GM19023 (cell line): ENCODE measurements at regions not wholly inside any gene's neighbourhood (a gene's known extent, or its start where the extent isn't known, plus 50 kb on each side); places are given as distances from the start of the nearest gene placed in this dataset.
"Not testable (repeated sequence)": the region's sequence is repeated elsewhere in the genome, so short reads cannot be mapped to it uniquely, and the experiment has no call there.

Experiments used
- ATAC-seq: cut with Tn5 transposase; IDR thresholded peaks from one replicate; pipeline ENCODE4 v1.9.1; 2021; ENCODE audit warnings: mild to moderate bottlenecking, moderate library complexity; ENCODE audit not compliant: unreplicated experiment

DNA sequence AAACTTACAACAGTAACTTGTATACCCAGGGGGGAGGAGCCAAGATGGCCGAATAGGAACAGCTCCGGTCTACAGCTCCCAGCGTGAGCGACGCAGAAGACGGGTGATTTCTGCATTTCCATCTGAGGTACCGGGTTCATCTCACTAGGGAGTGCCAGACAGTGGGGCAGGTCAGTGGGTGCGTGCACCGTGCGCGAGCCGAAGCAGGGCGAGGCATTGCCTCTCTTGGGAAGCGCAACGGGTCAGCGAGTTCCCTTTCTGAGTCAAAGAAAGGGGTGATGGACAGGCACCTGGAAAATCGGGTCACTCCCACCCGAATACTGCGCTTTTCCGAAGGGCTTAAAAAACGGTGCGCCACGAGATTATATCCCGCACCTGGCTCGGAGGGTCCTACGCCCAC, 278.8 kb downstream of the FAM47B start:
- not testable (repeated sequence) for ATAC-seq

DNA sequence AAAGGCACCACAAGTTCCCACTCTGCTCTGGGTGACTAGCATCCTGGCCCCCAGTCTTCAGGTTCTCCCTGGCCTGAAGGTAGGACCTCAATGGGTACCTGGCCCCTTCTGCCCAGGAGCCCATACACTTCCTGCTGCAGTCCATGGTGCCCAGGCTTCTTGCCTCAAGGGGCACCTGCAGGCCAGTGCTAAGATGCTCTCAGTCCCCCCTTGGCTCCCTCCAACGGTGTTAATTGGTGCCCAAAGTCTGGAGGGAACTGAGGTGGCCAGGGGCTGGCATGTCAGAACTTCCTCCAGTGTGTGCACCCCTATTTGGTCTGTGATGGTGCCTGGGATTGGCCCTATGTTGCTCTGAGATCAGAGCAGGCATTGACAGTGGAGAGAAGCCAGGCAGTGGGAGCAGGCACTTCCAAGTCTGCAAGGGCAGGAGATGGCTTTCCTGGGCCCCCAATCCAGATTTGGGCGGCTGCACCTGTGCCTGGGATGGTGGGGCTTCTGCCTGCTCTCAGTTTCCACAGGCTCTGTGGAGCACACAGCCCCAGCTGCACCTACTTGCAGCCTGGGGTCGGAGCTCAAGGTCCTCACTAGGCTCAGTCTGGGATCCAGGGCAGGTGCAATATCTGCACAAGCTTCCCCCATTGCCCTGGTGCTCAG, 301.6 kb downstream of the FAM47B start:
- no peak for ATAC-seq

DNA sequence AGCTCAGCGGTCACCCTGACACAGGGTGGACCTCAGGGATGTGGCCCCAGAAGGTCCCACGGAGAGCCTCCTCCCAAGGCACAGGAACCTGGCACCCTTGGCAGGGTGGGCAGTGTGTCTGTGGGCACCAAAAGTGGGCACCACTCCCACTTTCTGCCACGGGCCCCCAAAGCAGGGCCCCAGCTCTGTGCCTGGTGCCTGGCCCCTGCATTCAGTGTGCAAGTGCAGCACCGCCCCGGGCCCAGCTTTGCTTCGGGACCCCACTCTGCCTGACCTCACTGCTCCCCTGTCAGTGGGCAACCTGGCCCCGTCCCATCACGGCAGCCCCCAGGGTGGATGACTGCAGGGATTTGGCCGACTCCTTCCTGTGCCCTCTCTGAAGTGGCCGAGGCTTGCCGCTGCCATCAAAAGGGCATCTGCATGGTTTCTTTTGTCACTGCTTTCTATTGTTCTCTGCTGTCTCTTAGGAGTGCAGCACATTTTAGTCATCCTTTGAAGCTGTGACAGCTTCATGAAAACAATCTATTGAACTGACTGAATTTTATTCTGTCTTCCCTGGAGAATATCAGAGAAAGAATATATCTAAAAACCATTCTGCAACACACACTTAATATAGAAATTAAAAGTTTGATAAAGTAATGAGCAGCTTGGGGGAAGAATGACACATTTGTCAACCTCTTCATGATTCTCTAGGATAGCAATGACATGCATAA, 302.4 kb downstream of the FAM47B start:
- no peak for ATAC-seq

DNA sequence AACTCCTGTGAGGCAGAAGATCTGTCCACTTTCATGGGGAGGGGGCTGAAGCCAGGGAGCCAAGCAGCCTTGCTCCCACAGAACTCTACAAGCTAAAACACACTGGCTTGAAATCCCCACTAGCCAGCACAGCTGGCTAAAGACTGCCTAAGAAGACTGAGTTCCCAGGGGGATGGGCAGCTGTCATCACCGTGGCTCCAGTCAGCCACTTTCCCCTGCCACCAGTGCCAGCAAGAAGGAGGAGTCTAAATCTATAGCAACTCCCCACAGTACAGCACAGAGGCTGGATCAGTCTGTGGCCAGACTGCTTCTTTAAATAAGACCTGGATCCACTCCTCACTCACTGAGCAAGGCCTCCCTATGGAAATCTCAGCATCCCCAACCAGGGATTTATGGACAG, 308.6 kb downstream of the FAM47B start:
- no peak for ATAC-seq

DNA sequence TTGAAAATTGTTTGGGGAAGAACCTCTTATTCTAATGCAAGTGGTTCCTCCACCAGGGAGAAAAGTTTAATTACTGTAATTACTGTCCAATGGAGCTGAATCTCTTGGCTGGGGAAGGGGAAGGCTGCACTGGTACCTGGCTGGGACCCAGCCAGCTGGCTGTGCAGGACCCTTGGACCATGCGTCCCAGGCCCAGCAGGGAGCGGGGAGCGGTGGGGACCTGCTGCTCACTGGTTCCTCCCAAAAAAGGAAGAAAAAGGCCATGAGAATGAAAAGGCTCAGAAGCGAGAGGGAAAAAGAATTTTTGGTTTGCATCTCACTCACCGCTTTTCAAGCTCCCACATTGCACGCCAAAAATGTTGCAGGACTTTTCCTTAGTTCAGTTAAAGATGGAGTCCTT, 333.5 kb downstream of the FAM47B start:
- no peak for ATAC-seq

DNA sequence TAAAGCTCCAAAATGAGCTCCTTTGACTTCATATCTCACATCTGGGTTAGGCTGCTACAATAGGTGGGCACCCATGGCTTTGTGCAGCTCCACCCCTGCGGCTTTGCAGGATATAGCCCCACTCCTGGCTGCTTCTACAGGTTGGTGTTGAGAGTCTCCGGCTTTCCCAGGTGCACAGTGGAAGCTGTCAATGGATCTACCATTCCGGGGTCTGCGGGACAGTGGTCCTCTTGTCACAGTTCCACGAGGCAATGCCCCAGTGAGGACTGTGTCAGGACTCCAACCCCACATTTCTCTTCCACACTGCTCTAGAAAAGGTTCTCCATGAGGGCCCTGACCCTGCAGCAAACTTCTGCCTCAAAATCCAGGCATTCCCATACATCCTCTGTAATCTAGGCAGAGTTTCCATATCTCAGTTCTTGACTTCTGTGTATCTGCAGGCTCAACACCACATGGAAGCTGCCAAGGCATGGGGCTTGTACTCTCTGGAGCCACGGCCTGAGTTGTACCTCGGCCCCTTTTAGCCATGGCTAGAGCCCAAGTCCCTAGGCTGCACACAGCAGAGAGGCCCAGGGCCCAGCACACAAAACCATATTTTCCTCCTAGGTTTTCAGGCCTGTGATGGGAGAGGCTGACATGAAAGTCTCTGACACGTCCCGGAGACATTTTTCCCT, 342.8 kb downstream of the FAM47B start:
- ATAC-seq = no peak

DNA sequence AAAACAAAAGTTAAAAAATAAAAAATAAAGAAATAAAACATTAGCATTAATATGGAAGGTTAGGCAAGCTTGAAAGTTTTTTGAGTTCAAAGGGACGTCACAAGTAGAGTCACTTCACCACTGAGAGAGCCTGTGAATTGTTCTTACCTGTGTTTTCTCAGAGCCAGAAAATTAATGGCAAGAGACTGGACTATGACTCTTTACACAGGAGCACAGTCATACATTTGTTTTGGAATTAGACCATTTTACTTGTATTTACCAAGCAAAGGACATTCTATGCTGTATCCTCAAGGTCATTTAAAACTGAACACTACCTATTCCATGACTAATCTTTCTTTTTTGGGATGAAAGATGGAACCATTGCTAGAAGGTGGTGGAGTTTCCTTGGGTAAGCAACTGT, 346.1 kb downstream of the FAM47B start:
- no peak for ATAC-seq

DNA sequence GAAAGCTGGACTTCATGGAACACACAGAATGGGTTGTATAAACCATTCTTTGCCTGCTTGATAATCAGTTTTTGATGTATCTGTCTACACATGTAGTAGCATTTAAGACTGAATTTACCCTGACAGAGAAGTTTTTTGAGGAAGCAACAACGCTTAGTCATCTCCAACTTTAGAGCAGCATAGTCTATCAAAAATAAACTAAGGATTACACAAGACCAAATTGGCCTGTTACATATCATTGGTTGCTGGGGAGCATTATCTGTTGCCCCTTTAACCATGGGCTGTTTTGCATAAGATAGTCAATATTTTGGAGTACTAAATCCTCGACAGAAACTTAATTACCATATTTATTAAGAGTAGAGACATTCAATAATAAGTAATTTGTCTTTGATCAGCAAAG, 347.4 kb downstream of the FAM47B start:
- ATAC-seq = no peak

DNA sequence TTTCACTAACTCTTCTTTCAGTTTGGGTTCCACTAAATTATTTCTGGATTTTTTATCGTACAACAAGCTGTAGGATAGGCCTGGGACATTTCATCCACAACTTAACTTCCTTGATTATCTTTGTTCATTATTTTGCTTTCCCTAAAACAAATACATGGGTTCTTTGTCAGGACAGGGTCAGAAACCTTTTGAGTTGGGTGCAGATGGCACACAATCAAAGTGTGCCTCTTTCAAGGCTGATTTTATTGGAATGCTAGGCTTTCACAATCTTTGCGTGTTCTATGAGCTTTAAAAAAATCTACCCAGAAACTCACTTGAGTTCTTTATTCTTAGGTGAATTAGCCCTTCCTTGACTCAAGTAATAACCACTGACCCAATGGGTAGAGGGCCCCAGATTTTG, 348.4 kb downstream of the FAM47B start:
- no peak for ATAC-seq

DNA sequence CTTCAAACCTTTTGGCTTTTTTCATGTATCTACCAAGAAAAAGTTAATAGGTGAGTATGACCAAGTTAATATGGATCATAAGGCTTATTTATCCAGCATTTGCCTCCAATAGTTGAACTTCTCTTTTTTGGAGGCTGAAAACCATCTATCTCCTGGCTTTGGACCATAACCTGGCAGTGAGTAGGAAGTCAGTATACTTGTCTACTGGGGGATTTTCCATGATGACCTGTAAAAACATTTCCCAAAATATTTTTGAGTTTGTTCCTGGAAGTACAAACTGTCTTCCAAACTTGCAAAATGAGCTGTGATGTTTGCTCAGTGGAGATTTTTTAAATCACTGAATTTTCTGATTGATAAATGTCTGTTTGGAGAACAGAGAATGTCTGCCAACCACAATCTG, 349.9 kb downstream of the FAM47B start:
- ATAC-seq = no peak

DNA sequence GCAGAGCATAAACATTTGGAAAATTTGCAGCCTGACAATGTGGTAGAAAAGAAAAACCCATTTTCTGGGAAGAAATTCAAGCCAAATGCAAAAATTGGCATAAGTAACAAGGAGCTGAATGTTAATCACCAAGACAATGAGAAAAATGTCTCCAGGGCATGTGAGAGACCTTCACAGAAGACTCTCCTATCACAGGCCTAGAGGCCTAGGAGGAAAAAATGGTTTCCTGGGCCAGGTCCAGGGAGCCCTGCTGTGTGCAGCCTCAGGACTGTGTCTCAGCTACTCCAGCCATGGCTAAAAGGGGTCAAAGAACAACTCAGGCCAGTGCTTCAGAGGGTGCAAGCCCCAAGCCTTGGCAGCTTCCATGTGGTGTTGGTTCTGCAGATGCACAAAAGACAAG, 362.4 kb downstream of the FAM47B start:
- not testable (repeated sequence) for ATAC-seq

DNA sequence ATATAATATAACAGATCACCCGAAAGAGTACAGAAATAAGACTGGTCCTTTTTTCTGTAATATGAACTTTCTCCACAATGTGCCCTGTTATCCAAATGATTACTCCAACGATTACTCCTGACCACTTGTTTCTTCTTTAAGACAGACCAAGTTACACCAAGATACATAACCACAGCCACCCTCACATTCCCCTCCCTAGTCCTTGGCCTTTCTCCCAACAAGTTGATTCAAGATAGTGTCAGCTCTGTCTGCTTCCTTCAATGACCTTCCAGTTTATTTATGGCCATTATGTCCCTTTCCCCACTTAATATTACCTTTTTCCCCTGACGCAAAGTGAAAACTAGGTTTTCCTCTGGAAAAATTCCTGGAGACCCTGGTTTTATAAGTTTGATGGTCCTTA, 397.2 kb downstream of the FAM47B start:
- ATAC-seq = no peak

DNA sequence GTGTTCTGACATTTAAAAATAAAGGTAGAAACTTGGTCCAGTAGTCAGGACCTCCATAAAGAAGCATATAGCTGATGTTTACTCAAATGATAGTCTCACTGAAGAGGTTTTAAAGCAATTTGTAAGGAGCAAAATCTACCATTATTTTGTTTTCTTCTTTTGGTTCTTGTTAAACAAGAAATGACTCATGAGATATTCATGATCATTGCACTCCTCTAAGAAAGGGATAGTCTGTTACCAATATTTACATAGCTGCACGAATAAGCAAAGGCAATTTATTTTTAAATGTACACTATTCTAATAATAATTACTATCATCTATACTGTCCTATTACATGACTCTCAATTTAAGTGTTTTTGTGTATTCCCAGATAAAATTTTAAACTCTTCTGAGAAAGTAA, 397.9 kb downstream of the FAM47B start:
- ATAC-seq = no peak

DNA sequence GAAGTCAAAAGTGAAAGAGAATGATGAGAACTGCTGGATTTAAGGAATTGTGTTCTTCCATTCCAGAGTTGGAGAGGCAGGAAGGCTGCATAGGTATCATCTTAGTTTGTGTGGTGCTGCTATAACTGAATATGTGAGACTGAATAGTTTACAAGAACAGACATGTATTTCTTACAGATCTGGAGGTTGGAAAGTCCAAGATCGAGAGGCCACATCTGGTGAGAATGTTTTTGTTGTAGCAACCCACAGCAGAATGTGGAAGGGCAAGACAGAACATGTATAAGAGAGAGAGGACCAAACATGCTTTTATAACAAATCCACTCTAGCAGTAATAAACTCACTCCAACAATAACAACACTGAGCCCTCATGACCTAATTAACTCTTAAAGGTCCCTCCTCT, 408.6 kb downstream of the FAM47B start:
- ATAC-seq = no peak

DNA sequence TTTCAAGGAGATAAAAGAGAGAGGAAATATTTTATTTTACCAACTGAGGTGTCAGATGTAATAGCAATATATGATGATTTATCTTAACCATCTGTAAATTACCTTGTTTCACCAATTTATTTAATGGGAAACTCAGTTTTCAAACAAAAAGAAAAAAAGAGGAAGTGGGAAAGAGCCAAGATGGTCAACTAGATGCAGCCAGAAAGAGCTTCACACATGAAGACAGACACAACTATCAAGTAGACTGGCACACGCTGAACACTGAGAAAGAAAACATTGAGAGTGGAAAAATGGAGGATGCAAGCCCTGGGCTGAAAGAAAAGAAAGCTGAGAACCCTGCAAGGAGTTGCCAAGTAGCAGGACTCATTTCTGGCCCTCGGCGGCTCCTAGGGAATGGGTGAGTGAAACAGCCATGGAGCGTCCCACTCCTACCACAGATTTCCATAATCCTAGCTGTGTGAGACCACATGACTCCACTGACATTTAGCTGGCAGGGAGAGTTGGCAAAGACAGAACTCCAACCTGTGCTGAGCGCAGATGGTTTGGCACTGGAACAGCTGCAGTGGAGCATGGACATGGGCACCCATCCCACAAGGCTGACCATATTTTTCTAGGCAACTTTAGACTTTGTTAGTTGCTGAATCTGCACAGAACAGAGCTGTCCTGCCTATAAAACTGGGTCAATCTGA, 409.3 kb downstream of the FAM47B start:
- ATAC-seq = no peak

DNA sequence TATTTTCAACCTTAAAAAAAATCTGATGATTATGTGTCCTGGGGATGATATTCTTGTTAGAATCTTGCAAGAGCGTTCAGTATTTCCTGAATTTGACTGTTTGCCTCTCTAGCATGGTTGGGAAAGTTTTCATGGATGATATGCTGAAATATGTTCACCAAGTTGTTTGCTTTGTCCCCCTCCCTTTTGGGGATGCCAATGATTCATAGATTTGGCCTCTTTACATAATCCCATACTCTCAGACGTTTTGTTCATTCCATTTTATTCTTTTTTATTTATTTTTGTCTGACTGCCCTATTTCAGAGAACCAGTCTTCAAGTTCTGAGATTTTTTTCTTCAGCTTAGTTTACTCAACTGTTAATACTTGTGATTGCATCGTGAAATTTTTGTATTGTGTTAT, 415.1 kb downstream of the FAM47B start:
- ATAC-seq = no peak

DNA sequence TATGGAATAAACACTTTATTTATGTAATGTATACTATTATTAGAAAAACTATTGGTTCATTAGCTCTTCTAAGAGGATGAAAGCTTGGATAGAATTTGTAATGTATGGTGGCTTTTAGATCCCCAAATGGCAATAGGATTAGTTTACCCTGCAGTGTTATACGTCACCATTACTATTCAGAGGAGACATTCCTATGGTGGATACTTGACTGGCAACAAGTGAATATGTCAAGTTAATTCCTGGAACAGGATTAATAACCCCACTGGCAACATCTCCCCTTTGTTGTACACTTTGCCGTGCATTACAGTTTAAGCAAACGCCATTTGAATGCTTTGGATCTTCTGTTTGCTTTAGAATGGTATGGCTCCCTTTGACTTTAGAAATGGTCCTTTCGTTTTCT, 420.3 kb downstream of the FAM47B start:
- no peak for ATAC-seq

DNA sequence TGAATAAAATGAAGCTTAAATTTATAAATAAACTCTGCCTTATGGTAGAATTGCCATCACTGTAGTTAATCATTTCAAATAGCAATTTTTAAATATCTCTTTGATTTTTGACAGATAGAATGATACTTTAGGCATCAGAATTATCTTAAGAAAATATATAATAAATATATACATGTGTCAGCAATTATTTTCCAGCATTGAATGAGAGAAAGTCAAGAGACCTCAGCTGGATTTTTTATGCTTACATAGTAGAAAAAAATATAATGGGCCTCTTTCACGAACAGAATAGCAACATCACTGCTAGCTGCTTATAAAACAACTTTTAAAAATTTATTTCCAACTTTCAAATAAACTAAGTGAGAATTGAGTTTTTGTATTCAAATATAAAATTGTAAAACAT, 424.0 kb upstream of the MAGEB16 start:
- no peak for ATAC-seq

DNA sequence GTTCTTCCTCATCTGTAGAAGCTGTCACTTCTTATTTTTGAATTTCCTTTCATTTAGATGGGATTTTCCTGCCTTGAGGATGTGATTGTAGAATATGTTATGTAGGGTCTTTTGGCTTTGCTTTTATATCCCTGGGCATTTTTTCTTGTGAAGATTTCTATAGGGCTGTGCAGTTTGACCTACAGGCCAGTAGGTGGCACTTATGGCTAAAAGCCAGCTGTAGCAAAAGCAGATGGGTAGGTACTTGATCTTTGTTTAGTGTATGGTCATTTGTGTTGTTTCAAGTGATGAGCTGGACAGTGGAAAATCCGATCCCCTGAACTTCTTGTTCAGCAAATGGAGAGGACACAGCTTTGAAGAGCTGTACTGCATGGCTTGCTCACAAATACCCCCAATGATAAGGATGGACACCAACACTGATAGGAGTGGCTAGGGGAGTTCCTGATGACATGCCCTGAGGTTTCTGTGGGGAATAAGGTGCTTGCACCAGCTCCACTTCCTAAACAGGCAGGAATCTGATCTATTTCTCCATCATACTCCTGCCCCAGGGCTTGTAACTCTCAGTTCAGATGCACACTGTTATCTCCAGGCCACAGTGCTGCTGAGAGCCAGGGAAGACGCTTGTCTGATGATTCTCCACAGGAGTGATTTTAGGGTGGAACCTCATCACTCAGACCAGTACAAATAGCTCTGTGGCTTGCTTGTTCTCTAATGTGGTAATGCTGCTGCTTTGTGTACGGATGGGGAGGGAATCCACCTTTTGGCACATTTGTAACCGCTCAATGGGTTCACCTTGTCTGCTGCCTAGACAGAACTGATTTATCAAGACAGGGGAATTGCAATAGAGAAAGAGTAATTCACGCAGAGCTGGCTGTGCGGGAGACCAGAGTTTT, 417.1 kb upstream of the MAGEB16 start:
- ATAC-seq = peak; percentile 81

DNA sequence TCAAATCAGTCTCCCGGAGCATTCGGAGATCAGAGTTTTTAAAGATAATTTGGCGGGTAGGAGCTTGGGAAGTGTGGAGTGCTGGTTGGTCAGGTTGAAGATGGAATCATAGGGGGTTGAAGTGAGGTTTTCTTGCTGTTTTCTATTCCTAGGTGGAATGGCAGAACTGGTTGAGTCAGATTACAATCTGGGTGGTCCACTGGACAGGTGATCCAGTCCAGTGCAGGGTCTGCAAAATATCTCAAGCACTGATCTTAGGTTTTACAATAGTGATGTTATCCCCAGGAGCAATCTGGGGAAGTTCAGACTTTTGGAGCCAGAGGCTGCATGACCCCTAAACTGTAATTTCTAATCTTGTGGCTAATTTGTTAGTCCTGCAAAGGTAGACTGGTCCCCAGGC, 416.4 kb upstream of the MAGEB16 start:
- not testable (repeated sequence) for ATAC-seq

DNA sequence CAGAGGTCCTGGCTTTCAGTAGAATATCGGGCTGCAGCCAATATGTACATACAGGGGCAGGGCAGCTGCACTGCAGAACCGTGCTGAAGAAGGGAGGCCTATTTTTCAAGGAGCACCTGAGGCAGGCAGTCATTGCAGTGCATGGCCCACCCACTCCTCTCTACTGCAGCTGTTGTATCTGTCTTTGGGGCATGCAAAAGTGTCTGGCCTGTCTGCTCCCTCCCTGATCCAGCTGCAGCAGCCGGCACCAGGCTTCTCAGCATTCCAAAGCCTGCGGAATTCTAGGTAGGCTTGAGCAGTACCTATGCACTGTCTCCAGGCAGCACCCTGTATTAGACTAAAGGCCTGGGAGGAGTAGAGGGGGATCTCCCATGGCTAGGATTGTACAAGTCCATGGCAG, 415.2 kb upstream of the MAGEB16 start:
- no peak for ATAC-seq
